CD4-positive, alpha-beta T cell (primary cell): ENCODE measurements at regions not wholly inside any gene's neighbourhood (a gene's known extent, or its start where the extent isn't known, plus 50 kb on each side); places are given as distances from the start of the nearest gene placed in this dataset.

ENCODE experiments used
- ATAC-seq: fragments of 200-7000 bp; cut with Tn5 transposase; one replicate; pipeline ENCODE4 v1.10.0; 2022; ENCODE audit warnings: mild to moderate bottlenecking; ENCODE audit not compliant: poor library complexity
- CTCF ChIA-PET: fragments of 350-600 bp; sonication (Branson Sonifier 250); formaldehyde crosslinking; loops from one replicate; lab custom pipeline; 2021; ENCODE audit warnings: antibody characterized with exemption, inconsistent platforms; lab: Charles Lee
- POLR2A ChIA-PET: fragments of 350-600 bp; sonication (Branson Sonifier 250); formaldehyde crosslinking; loops from one replicate; lab custom pipeline; 2021; ENCODE audit warnings: antibody characterized with exemption, inconsistent platforms; lab: Charles Lee
- DNase-seq, 14 experiments: peaks; one replicate each; pipeline ENCODE4 v3.0.0-alpha.2; 2013 to 2020; ENCODE audit warnings: mixed read lengths in 2 of 14
- H3K27ac ChIP-seq, 2 donors: one replicate each; pipeline versions ENCODE4 v1.5.1 to v1.7.0; 2013; ENCODE audit warnings: low read length in 2 of 2, low read depth in 1 of 2, mild to moderate bottlenecking in 1 of 2
- H3K27me3 ChIP-seq, 2 experiments: 1 replicate in 1 of 2; 2 replicates in 1 of 2; pipeline versions ENCODE4 v1.6.1 to v1.7.0; 2013; ENCODE audit warnings: low read length in 2 of 2, control low read depth in 1 of 2, mild to moderate bottlenecking in 1 of 2, moderate library complexity in 1 of 2; ENCODE audit not compliant: insufficient read depth in 2 of 2, control insufficient read depth in 1 of 2
- H3K36me3 ChIP-seq: one replicate; pipeline ENCODE4 v1.6.1; 2013; ENCODE audit warnings: low read length, control low read depth; ENCODE audit not compliant: insufficient read depth
- H3K4me1 ChIP-seq: one replicate; pipeline ENCODE4 v1.6.1; 2013; ENCODE audit warnings: low read length, control low read depth; ENCODE audit not compliant: insufficient read depth
- H3K4me3 ChIP-seq: one replicate; pipeline ENCODE4 v1.5.1; 2013; ENCODE audit warnings: mild to moderate bottlenecking, low read length, moderate library complexity
- H3K9me3 ChIP-seq, 2 experiments: 1 replicate in 1 of 2; 2 replicates in 1 of 2; pipeline versions ENCODE4 v1.6.1 to v1.7.0; 2013; ENCODE audit warnings: low read length in 2 of 2, mild to moderate bottlenecking in 2 of 2, control low read depth in 1 of 2, moderate library complexity in 1 of 2; ENCODE audit not compliant: control insufficient read depth in 1 of 2, insufficient read depth in 1 of 2
- H3K27ac Mint-ChIP-seq: one replicate; pipeline ENCODE4 v1.8.0; 2020; ENCODE audit warnings: mixed read lengths
- H3K27me3 Mint-ChIP-seq: one replicate; pipeline ENCODE4 v1.8.0; 2021; ENCODE audit warnings: mixed read lengths
- H3K36me3 Mint-ChIP-seq: one replicate; pipeline ENCODE4 v1.8.0; 2021; ENCODE audit warnings: low read depth, mixed read lengths
- H3K4me1 Mint-ChIP-seq: one replicate; pipeline ENCODE4 v1.8.0; 2021; ENCODE audit warnings: low read depth, mixed read lengths
- H3K4me3 Mint-ChIP-seq: one replicate; pipeline ENCODE4 v1.8.0; 2020; ENCODE audit warnings: mild to moderate bottlenecking, mixed read lengths
- H3K9me3 Mint-ChIP-seq: one replicate; pipeline ENCODE4 v1.8.0; 2020; ENCODE audit warnings: mixed read lengths
- intact Hi-C, 2 experiments: fragments of 100-400 bp; cut with DNase I in 1 of 2; cut with micrococcal nuclease in 1 of 2; formaldehyde crosslinking; loops; one replicate each; pipeline versions ENCODE4 v1.15.1 to v1.9.0; 2023 to 2025; cut with DNase I, micrococcal nuclease
- TF ChIP-seq, protein P1 (sequence below): fragments of 200-600 bp; IDR thresholded peaks from one replicate; pipeline ENCODE4 v1.8.0; 2022; ENCODE audit warnings: antibody characterized with exemption, mild to moderate bottlenecking

DNA sequence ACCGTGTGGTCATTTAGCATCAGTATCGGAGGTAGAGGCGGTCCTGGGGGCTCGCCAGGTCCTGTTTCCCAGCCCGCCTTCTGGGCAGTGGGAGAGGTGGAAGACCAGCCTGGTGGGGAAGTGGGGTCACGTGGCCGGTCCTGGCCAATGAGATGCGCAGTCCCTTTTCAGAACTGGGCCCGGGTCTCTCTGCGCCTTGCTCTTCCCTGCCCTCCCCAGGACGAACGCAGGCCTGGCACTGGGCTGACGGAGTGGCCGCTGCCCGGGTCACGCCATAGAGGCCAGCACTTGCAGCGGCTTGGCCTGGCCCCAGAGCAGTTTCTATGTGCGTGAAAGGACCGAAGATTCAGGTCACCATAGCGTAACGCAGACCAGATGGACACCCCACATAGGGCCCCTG lies 97.6 kb downstream of the OLFM1 start:
- H3K27me3 ChIP-seq, result no peaks in the 10 kb centered on the region
- H3K27ac Mint-ChIP-seq, result no peak overlapping the region
- no peaks in the 10 kb centered on the region for H3K4me1 Mint-ChIP-seq
- ATAC-seq, result no peak
- intact Hi-C loops, result no loop called here
- H3K4me3 Mint-ChIP-seq, result no peak overlapping the region
- H3K27ac ChIP-seq, result no peak overlapping the region
- no peak for DNase-seq
- H3K27me3 Mint-ChIP-seq, result peaks cover 8% of the 10 kb centered on the region
- H3K9me3 Mint-ChIP-seq, result no peaks in the 10 kb centered on the region
- no peaks in the 10 kb centered on the region for H3K36me3 Mint-ChIP-seq
- no peaks in the 10 kb centered on the region for H3K36me3 ChIP-seq
- no peaks in the 10 kb centered on the region for H3K4me1 ChIP-seq
- H3K4me3 ChIP-seq, result no peak overlapping the region
- peaks cover 0 to 4% of the 10 kb centered on the region in 2 experiments for H3K9me3 ChIP-seq
- TF ChIP-seq, protein P1, sequence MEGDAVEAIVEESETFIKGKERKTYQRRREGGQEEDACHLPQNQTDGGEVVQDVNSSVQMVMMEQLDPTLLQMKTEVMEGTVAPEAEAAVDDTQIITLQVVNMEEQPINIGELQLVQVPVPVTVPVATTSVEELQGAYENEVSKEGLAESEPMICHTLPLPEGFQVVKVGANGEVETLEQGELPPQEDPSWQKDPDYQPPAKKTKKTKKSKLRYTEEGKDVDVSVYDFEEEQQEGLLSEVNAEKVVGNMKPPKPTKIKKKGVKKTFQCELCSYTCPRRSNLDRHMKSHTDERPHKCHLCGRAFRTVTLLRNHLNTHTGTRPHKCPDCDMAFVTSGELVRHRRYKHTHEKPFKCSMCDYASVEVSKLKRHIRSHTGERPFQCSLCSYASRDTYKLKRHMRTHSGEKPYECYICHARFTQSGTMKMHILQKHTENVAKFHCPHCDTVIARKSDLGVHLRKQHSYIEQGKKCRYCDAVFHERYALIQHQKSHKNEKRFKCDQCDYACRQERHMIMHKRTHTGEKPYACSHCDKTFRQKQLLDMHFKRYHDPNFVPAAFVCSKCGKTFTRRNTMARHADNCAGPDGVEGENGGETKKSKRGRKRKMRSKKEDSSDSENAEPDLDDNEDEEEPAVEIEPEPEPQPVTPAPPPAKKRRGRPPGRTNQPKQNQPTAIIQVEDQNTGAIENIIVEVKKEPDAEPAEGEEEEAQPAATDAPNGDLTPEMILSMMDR, result no peak
- ChIA-PET POLR2A (no interaction called here), CTCF (no interaction called here)

DNA sequence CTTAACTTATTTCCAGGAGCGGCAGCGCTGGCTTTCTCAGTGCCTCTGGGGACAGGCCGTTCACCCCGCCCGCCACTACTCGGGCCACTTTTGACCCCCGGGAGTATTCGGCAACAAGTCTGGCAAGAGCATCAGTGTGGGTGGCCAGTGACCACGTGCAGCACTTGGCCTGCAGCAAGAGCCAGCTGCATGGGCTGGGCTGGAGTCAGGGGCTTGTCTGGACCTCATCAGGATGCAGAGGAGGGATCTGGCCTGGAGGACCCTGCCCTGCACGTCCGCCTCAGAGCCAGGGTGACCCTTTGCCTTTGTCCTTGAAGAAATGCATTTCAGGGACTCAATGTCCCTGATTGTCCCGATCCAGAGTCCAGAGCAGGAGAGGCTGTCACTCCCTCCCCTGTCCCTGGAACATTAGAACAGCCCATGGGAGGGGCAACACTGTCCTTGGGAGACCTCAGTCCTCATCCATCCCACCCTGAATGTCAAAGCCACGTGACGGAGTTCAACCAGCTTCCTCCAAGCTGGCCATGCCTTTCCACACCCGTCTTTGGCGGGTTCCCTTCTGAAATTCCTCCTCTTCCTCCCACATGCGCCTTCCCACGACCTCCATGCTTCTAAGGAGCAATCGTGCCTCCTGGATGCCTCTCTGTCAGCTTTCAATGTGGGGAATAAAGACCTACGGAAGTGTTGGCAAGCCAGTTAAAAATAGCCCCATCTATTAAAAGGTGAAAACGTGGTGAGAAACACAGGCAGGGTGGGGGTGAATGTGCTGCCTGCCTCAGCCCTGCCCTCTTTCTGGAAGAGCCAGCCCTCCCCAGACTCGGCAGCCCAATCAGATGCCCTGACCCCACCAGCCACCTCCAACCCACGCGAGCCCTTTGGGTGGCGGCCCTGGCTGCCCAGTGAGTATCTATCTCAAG lies 99.0 kb downstream of the OLFM1 start:
- Histone ChIP-seq H3K27ac (no peak overlapping the region), H3K4me3 (no peak overlapping the region), H3K27me3 (no peaks in the 10 kb centered on the region), H3K9me3 (peaks cover 0 to 4% of the 10 kb centered on the region in 2 experiments), H3K36me3 (no peaks in the 10 kb centered on the region), H3K4me1 (no peaks in the 10 kb centered on the region)
- Mint-ChIP-seq H3K4me1 (no peaks in the 10 kb centered on the region), H3K27me3 (peaks cover 8% of the 10 kb centered on the region), H3K9me3 (no peaks in the 10 kb centered on the region), H3K36me3 (no peaks in the 10 kb centered on the region), H3K27ac (no peak overlapping the region), H3K4me3 (no peak overlapping the region)
- TF ChIP-seq, protein P1, result no peak
- intact Hi-C loops, result no loop called here
- ChIA-PET POLR2A (no interaction called here), CTCF (no interaction called here)
- ATAC-seq (no peak), DNase-seq (no peak)

DNA sequence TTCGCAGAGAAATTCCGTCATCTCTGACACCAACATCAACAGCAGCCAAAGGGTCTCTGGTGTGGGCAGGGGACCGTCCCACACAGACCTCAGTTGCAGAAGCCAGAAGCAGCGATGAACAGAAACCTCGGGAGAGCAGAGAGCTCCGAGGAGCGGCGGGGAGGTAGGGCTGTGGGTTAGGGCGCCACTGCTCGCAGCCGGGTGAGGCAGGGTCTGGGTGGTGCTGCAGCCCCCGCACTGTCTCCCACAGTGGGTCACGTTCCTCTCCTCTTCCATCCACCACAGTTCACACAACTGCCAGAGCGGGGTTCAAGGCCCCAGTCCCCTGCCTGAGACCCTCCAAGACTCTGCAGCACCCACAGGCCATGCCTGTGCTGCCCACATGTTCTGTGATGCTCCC lies 99.9 kb downstream of the OLFM1 start:
- no peak overlapping the region for H3K4me3 Mint-ChIP-seq
- intact Hi-C loops, result no loop called here
- DNase-seq (no peak), ATAC-seq (no peak)
- H3K27me3 Mint-ChIP-seq, result peaks cover 8% of the 10 kb centered on the region
- ChIA-PET CTCF (no interaction called here), POLR2A (no interaction called here)
- Histone ChIP-seq H3K4me1 (no peaks in the 10 kb centered on the region), H3K9me3 (peaks cover 0 to 4% of the 10 kb centered on the region in 2 experiments), H3K4me3 (no peak overlapping the region), H3K27ac (no peak overlapping the region), H3K36me3 (no peaks in the 10 kb centered on the region), H3K27me3 (no peaks in the 10 kb centered on the region)
- H3K9me3 Mint-ChIP-seq, result no peaks in the 10 kb centered on the region
- H3K4me1 Mint-ChIP-seq, result no peaks in the 10 kb centered on the region
- TF ChIP-seq, protein P1, result no peak
- H3K36me3 Mint-ChIP-seq, result no peaks in the 10 kb centered on the region
- no peak overlapping the region for H3K27ac Mint-ChIP-seq
